ENCODE measurements at regions not wholly inside any gene's neighbourhood (a gene's known extent, or its start where the extent isn't known, plus 50 kb on each side); places are given as distances from the start of the nearest gene placed in this dataset.

DNA sequence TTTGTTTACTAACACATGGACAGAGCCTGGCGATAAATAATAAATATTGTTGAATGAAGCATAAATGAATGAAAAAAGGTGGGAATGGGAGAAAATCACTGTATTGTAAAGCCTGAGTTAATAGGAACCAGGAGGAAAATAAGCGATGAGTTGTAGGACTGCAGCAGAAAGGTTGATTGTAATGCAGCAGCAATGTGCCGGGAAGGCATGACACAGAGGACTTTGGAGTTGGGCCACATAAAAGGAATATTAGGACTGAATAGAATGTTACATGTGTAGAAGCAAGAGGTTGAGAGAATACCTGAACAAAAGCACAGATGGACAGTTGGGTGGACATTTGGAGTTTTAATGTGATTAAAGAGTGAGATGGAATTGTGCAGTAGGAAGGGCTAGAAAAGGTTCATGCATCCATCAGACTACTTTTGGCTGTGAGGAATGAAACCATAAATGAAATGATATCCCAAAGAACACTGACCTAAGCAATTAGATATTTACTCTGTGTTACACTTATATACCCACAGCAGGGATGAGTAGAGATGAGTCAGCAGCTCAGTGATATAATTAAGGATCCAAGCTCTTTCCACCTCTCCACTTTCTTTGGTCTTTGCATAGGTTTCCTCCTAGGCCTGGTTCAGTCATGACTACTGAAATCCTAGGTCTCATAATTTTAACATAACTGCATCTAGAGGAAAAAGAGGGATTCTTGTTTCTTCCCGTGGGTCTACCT, 55.4 kb downstream of the CCER1 start:
- no peak for DNase-seq (ENCODE audit: low spot score)
- in situ Hi-C loops (cut with HindIII; ENCODE audit: low sequenced_read_pairs) = no loop called here

GRCh38 chr12:90897986-90898385, 57.0 kb downstream of the CCER1 start:
- no peak for DNase-seq (ENCODE audit: low spot score)
- in situ Hi-C loops (cut with HindIII; ENCODE audit: low sequenced_read_pairs) = no loop called here

- in situ Hi-C loops (cut with HindIII; ENCODE audit: low sequenced_read_pairs) = no loop called here
- DNase-seq (ENCODE audit: low spot score) = no peak
Measured at GRCh38 chr12:90897316-90897715, 57.7 kb downstream of the CCER1 start.

- in situ Hi-C loops (cut with HindIII; ENCODE audit: low sequenced_read_pairs) = no loop called here
- DNase-seq (ENCODE audit: low spot score) = no peak
Measured at GRCh38 chr12:90896821-90897220, 58.2 kb downstream of the CCER1 start.

DNA sequence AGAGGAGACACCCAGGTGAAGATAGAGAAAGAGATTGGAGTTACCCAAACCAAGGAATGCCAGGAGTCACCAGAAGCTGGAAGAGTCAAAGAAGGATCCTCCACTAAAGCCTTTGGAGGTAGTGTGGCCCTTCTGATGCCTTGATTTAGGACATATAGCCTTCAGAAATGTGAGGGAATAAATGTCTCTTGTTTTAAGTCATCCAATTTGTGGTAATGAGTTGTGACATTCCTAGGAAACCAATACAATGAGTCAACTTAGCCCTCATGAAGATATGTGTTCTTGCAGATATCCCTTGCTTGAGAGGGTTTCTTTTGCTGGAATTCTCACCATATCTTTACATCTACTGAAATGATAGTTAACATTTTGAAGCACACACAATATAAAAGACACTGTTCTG, 58.8 kb downstream of the CCER1 start:
- no peak for DNase-seq (ENCODE audit: low spot score)

GRCh38 chr12:90888316-90888715, 66.7 kb downstream of the CCER1 start:
- DNase-seq (ENCODE audit: low spot score) = no peak
- in situ Hi-C loops (cut with HindIII; ENCODE audit: low sequenced_read_pairs) = no loop called here

More for the DNA sequence above, 58.8 kb downstream of the CCER1 start:
- in situ Hi-C loops (cut with HindIII; ENCODE audit: low sequenced_read_pairs) = no loop called here

GRCh38 chr12:90883456-90883855, 71.5 kb downstream of the CCER1 start:
- in situ Hi-C loops (cut with HindIII; ENCODE audit: low sequenced_read_pairs) = no loop called here
- no peak for DNase-seq (ENCODE audit: low spot score)

DNA sequence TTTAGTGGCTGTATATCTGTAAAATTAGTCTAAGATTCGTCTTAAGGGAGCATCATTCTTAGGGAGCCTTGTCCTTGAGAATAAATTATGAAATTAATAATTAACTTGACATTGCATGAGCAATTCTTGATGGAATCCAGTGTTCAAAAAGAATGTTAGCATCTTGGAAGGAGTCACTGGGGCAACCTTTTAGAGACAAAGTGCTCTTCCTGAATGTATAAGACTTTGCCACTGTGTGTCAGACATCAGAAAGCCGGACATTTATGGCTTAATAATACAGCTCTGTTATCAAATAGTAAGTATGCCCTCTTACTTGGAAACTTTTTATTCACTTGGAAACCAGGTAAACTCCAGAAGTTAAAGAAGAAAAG, 83.3 kb downstream of the CCER1 start:
- in situ Hi-C loops (cut with HindIII; ENCODE audit: low sequenced_read_pairs) = no loop called here
- DNase-seq (ENCODE audit: low spot score) = no peak

DNA sequence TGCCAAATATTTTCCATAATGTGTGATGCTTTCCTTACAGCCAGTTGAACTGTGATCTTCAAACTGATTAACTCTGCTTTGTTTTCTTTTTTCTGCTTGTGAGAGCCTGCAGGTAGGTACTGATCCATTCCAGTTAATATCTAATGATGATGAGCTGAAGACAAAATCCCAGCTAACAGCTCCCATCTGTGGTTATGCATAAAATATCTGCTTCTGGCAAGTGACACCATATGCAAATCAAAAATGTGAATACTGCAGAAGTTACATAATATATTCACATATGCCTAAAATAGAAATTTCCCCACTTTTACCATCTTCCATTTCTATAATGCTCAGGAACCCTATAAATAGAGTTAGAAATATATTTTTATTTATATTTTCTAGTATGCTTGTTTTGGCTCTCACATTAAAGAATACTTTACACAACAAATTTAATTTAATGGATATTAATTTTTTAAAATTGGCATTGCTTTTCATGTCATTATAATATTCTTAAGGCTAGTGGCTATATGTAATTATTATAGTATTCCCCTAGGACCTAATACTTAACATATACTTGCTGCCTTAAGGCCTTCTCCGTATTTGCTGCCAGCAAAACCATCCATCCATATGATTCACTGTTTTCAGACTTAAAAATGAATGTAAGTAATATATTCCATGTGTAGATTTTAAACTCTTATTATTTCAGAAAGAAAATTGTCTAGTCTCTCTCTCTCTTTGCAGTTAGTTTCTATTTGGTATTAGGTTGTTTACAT, 83.8 kb downstream of the CCER1 start:
- in situ Hi-C loops (cut with HindIII; ENCODE audit: low sequenced_read_pairs) = no loop called here
- no peak for DNase-seq (ENCODE audit: low spot score)

- DNase-seq (ENCODE audit: low spot score) = no peak
- in situ Hi-C loops (cut with HindIII; ENCODE audit: low sequenced_read_pairs) = no loop called here
Measured at GRCh38 chr12:90868626-90869025, 86.3 kb downstream of the CCER1 start.

- no peak for DNase-seq (ENCODE audit: low spot score)
- in situ Hi-C loops (cut with HindIII; ENCODE audit: low sequenced_read_pairs) = no loop called here
Measured at GRCh38 chr12:90859591-90859990, 95.4 kb downstream of the CCER1 start.

DNA sequence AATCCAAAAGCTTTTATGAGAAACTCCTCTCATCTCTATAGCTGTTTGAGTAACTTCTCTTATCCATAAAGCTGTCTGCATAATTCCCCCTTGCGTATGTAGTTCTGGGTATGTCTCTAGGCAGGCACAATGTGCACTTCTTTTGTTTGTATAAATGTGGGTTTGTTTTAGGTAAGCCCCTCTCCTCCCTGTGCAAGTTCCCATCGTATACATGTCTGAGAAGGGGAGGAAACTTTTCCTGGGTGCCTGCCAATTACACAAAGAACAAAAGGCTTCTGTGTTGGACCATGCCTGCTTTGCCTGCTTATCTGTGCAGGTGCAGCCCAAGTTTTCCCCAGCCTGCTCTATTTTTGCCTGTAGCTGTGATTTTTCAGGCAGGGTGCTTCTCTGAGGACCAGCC, 96.7 kb downstream of the CCER1 start:
- DNase-seq (ENCODE audit: low spot score) = peak; percentile 12
- in situ Hi-C loops (cut with HindIII; ENCODE audit: low sequenced_read_pairs) = no loop called here

- no peak for DNase-seq (ENCODE audit: low spot score)
- in situ Hi-C loops (cut with HindIII; ENCODE audit: low sequenced_read_pairs) = no loop called here
Measured at GRCh38 chr12:90855534-90855933, 99.4 kb downstream of the CCER1 start.

DNA sequence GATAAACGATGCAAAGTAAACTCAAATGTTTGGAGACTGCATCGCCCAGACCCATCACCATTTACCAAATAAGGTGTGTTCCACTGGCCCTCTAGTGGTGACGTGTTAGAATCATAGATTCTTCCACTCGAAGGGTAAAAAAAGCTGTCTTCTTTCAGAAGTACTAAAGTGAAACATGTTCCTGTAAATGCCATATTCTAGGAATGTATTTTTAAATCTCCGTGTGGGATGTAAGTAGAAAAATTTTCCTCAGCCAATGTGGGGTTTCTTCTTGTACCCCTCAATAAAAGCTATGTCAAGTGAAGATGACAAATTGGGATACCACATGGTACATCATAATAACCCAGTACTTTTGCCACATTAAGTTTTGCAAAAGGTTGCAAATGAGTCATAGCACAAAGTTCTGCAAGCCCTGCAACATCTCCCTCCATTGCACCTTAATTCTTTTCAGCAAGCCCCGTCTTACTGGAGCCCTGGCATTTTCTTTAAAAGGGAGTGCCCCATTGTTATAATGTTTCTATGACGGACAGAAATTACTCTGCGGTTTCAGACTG, 100.8 kb downstream of the CCER1 start:
- in situ Hi-C loops (cut with HindIII; ENCODE audit: low sequenced_read_pairs) = no loop called here
- DNase-seq (ENCODE audit: low spot score) = peak; percentile 74

- no peak for DNase-seq (ENCODE audit: low spot score)
- in situ Hi-C loops (cut with HindIII; ENCODE audit: low sequenced_read_pairs) = no loop called here
Measured at GRCh38 chr12:90851800-90852718, 102.9 kb downstream of the CCER1 start.

- DNase-seq (ENCODE audit: low spot score) = no peak
Measured at GRCh38 chr12:90842477-90842876, 112.5 kb downstream of the CCER1 start.

DNA sequence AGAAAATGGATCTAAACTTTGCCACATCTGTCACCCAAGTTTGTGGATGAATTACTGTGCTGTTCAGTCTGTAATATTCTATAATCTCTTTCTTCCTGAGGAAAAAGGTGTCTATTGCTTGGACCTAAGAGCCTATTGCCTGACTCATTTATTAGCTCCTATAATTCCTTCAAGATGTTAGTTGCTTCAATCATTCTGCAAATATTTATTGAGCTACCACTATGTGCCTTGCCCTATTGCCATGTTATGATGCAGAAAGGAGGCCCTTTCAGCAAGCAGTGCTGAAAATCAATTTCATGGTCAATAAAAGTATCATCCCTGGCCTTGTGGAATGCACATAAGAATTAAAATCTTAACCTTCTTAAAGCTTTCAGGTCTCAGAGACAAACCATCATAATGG, 113.6 kb downstream of the CCER1 start:
- in situ Hi-C loops (cut with HindIII; ENCODE audit: low sequenced_read_pairs) = no loop called here
- no peak for DNase-seq (ENCODE audit: low spot score)

More at GRCh38 chr12:90842477-90842876, 112.5 kb downstream of the CCER1 start:
- in situ Hi-C loops (cut with HindIII; ENCODE audit: low sequenced_read_pairs) = no loop called here

- DNase-seq (ENCODE audit: low spot score) = no peak
- in situ Hi-C loops (cut with HindIII; ENCODE audit: low sequenced_read_pairs) = no loop called here
Measured at GRCh38 chr12:90839346-90839745, 115.6 kb downstream of the CCER1 start.

DNA sequence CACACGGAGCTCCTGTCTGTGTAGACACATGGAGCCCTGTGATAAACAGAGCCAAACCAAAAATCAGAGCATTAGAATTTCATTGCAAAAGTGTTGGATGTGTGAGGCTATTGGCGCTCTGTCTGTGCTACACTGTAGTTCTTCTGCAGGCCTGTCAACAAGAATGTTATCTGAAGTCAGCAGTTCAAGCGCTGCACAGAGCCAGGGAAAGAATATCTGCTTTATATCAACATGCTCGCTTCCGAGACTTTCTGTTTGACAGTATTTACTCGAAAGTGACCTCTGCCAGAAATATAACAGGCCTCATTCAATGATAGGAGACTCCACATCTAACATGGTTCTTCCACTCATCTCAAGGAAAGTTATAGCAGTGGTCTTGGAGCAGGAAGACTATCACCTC, 118.3 kb downstream of the CCER1 start:
- in situ Hi-C loops (cut with HindIII; ENCODE audit: low sequenced_read_pairs) = no loop called here
- DNase-seq (ENCODE audit: low spot score) = no peak

DNA sequence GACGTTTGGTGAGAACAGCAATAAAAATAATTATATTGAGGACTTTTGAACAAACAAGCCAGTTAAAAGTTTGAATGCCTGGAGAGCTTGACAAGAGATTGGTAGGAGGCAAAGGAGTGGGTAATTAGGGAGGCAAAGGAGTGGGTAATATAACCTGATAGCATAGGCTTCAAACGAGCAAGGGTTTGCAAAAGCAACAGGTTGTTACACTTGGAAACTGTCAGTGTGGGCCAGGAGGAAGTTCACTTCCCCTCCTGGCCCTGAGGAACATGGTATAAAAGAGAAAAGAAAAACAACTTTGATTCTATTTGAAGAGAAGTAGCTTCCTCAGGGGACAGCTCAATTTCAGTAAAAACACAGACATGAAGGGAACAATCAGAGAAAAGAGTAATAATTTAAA, 121.7 kb downstream of the CCER1 start:
- in situ Hi-C loops (cut with HindIII; ENCODE audit: low sequenced_read_pairs) = no loop called here
- no peak for DNase-seq (ENCODE audit: low spot score)
